HG03097 (cell line): ENCODE measurements at regions not wholly inside any gene's neighbourhood (a gene's known extent, or its start where the extent isn't known, plus 50 kb on each side); places are given as distances from the start of the nearest gene placed in this dataset.
"Not testable (repeated sequence)": the region's sequence is repeated elsewhere in the genome, so short reads cannot be mapped to it uniquely, and the experiment has no call there.

Source experiments
- ATAC-seq: cut with Tn5 transposase; IDR thresholded peaks from one replicate; pipeline ENCODE4 v1.9.1; 2021; ENCODE audit not compliant: unreplicated experiment, low FRiP score

- not testable (repeated sequence) for ATAC-seq
Observed at GRCh38 chrX:80508083-80508482, 87.8 kb downstream of the TENT5D start.

- ATAC-seq, result no peak
Observed at GRCh38 chrX:80511969-80512760, 91.9 kb downstream of the TENT5D start.

- ATAC-seq, result no peak
Observed at GRCh38 chrX:80512924-80513323, 92.7 kb downstream of the TENT5D start.

- ATAC-seq, result no peak
Observed at GRCh38 chrX:80513625-80514024, 93.4 kb downstream of the TENT5D start.

- no peak for ATAC-seq
Observed at GRCh38 chrX:80537096-80537495, 116.8 kb downstream of the TENT5D start.

- ATAC-seq, result no peak
Observed at GRCh38 chrX:80550722-80551121, 130.5 kb downstream of the TENT5D start.

- no peak for ATAC-seq
Observed at GRCh38 chrX:80556148-80556547, 135.9 kb downstream of the TENT5D start.

GRCh38 chrX:80572636-80573035, 152.4 kb downstream of the TENT5D start:
- ATAC-seq, result no peak

- no peak for ATAC-seq
Observed at GRCh38 chrX:80573275-80573674, 153.0 kb downstream of the TENT5D start.

GRCh38 chrX:80574486-80575086, 154.3 kb downstream of the TENT5D start:
- ATAC-seq, result not testable (repeated sequence)

GRCh38 chrX:80576267-80576666, 156.0 kb downstream of the TENT5D start:
- no peak for ATAC-seq

- no peak for ATAC-seq
Observed at GRCh38 chrX:80576806-80577533, 156.7 kb downstream of the TENT5D start.

- peak; percentile 67 for ATAC-seq
Observed at GRCh38 chrX:80578517-80579105, 158.4 kb downstream of the TENT5D start.

GRCh38 chrX:80590992-80591391, 170.7 kb downstream of the TENT5D start:
- ATAC-seq, result not testable (repeated sequence)

GRCh38 chrX:80602036-80602860, 182.0 kb downstream of the TENT5D start:
- ATAC-seq, result no peak
